GM23338 (cell line): ENCODE measurements at regions not wholly inside any gene's neighbourhood (a gene's known extent, or its start where the extent isn't known, plus 50 kb on each side); places are given as distances from the start of the nearest gene placed in this dataset.

Source experiments
- ATAC-seq: fragments of 200-7000 bp; cut with Tn5 transposase; 3 replicates; pipeline ENCODE4 v1.9.1; 2020
- DNase-seq: peaks from one replicate; pipeline ENCODE4 v3.0.0-alpha.2; 2015; ENCODE audit warnings: low spot score
- H2AFZ ChIP-seq: fragments of 200-600 bp; sonication (generic); 2 replicates; pipeline ENCODE4 v1.8.0; 2016; ENCODE audit warnings: antibody characterized with exemption, mild to moderate bottlenecking, moderate library complexity
- H3F3A ChIP-seq: fragments of 200-600 bp; sonication (generic); replicated peaks from 2 replicates; pipeline ENCODE4 v1.8.0; 2017; ENCODE audit warnings: antibody characterized with exemption, mixed run types, low read depth
- H3K27ac ChIP-seq: fragments of 200-600 bp; sonication (generic); 2 replicates; pipeline ENCODE4 v1.6.1; 2016; ENCODE audit warnings: low read depth
- H3K27me3 ChIP-seq: fragments of 200-600 bp; sonication (generic); 2 replicates; pipeline ENCODE4 v1.8.0; 2016; ENCODE audit warnings: mild to moderate bottlenecking, mixed run types, moderate library complexity; ENCODE audit not compliant: insufficient read depth
- H3K36me3 ChIP-seq: fragments of 200-600 bp; sonication (generic); 2 replicates; pipeline ENCODE4 v1.8.0; 2016; ENCODE audit warnings: mild to moderate bottlenecking; ENCODE audit not compliant: insufficient read depth
- H3K4me1 ChIP-seq: fragments of 200-600 bp; sonication (generic); 2 replicates; pipeline ENCODE4 v1.8.0; 2016; ENCODE audit warnings: mild to moderate bottlenecking, moderate library complexity; ENCODE audit not compliant: insufficient read depth
- H3K4me2 ChIP-seq: fragments of 200-600 bp; sonication (generic); 2 replicates; pipeline ENCODE4 v1.7.1; 2017; ENCODE audit warnings: mixed run types
- H3K4me3 ChIP-seq: fragments of 200-600 bp; sonication (generic); 2 replicates; pipeline ENCODE4 v1.6.1; 2016; ENCODE audit warnings: mixed run types
- H3K79me2 ChIP-seq: fragments of 200-600 bp; sonication (generic); replicated peaks from 2 replicates; pipeline ENCODE4 v1.8.0; 2017; ENCODE audit warnings: mild to moderate bottlenecking; ENCODE audit not compliant: insufficient read depth
- H3K9me2 ChIP-seq: fragments of 200-600 bp; sonication (generic); 2 replicates; pipeline ENCODE4 v1.8.0; 2017; ENCODE audit not compliant: insufficient read depth
- H4K20me1 ChIP-seq: fragments of 200-600 bp; sonication (generic); replicated peaks from 2 replicates; pipeline ENCODE4 v1.8.0; 2017; ENCODE audit warnings: mild to moderate bottlenecking; ENCODE audit not compliant: insufficient read depth
- H3K27ac Mint-ChIP-seq: 2 replicates; pipeline ENCODE4 v1.8.0; 2020; ENCODE audit warnings: inconsistent platforms, mild to moderate bottlenecking, moderate library complexity, mixed read lengths
- H3K27me3 Mint-ChIP-seq: 3 replicates; pipeline ENCODE4 v1.8.0; 2022; ENCODE audit warnings: low read depth, mild to moderate bottlenecking, moderate library complexity, mixed read lengths, inconsistent platforms; ENCODE audit not compliant: insufficient read depth, poor library complexity
- H3K36me3 Mint-ChIP-seq: 3 replicates; pipeline ENCODE4 v1.8.0; 2021; ENCODE audit warnings: low read depth, mild to moderate bottlenecking, inconsistent platforms, moderate library complexity, mixed read lengths
- H3K4me1 Mint-ChIP-seq: 3 replicates; pipeline ENCODE4 v1.8.0; 2020; ENCODE audit warnings: mild to moderate bottlenecking, inconsistent platforms, mixed read lengths
- H3K4me3 Mint-ChIP-seq: 3 replicates; pipeline ENCODE4 v1.8.0; 2021; ENCODE audit warnings: moderate library complexity, mild to moderate bottlenecking, inconsistent platforms, mixed read lengths
- H3K9me3 Mint-ChIP-seq: 3 replicates; pipeline ENCODE4 v1.8.0; 2020; ENCODE audit warnings: moderate library complexity, mild to moderate bottlenecking, inconsistent platforms, mixed read lengths
- CTCF ChIP-seq, 2 experiments: fragments of 200-600 bp in 1 of 2; sonication (generic) in 1 of 2; conservative IDR thresholded peaks; 2 replicates each; pipeline versions ENCODE4 v1.5.1 to v1.6.1; 2016 to 2017; ENCODE audit warnings: antibody characterized with exemption in 2 of 2, low read depth in 2 of 2, mild to moderate bottlenecking in 2 of 2, moderate library complexity in 1 of 2
- EZH2 ChIP-seq: fragments of 200-600 bp; sonication (generic); IDR thresholded peaks from one replicate; pipeline ENCODE4 v1.8.0; 2017; ENCODE audit warnings: antibody characterized with exemption, mild to moderate bottlenecking, low read depth; ENCODE audit not compliant: unreplicated experiment
- ZNF331 ChIP-seq: fragments of 250-450 bp; sonication (Bioruptor Pico); IDR thresholded peaks from 2 replicates; pipeline ENCODE4 v1.5.0; 2020; ENCODE audit warnings: low read depth, mild to moderate bottlenecking, moderate library complexity
- TF ChIP-seq, protein P1 (sequence below): fragments of 250-450 bp; sonication (Bioruptor Pico); IDR thresholded peaks from 2 replicates; pipeline ENCODE4 v1.5.0; 2020; ENCODE audit warnings: mild to moderate bottlenecking, moderate library complexity

DNA sequence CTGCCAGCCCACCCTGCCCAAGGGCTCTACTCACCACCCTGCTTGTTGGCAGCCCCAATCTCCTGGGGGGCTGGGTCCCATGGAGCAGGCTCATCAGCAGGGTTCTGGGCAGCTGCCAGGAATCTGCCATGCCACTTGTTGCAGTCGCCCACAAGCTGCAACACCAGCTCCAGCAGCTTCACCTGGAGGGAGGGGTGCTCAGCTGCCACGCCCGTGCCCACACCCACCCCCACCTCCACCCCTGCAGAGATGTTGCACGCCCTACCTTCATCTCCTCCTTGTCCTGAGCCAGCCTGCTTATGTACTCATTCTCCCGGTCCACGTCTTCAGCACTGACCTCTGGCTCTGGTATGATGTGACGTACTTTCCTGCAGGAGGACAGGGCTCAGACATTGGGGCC lies 77.9 kb upstream of the C2CD4B start:
- Mint-ChIP-seq H3K27me3 (peaks cover 4% of the 10 kb centered on the region), H3K27ac (no peak overlapping the region), H3K4me3 (no peak overlapping the region), H3K36me3 (no peaks in the 10 kb centered on the region; the same call in 2 of the 3 replicates), H3K9me3 (no peaks in the 10 kb centered on the region; the same call in 1 of the 3 replicates), H3K4me1 (no peaks in the 10 kb centered on the region; the same call in 2 of the 3 replicates)
- Histone ChIP-seq H2AFZ (no peak overlapping the region), H3K9me2 (no peaks in the 10 kb centered on the region), H3K4me2 (no peak overlapping the region), H3K79me2 (no peaks in the 10 kb centered on the region), H3K36me3 (no peaks in the 10 kb centered on the region), H3F3A (no peaks in the 10 kb centered on the region), H3K27me3 (no peaks in the 10 kb centered on the region), H4K20me1 (no peaks in the 10 kb centered on the region), H3K4me3 (no peak overlapping the region), H3K27ac (no peak overlapping the region), H3K4me1 (no peaks in the 10 kb centered on the region)
- DNase-seq (no peak), ATAC-seq (no peak)
- TF ChIP-seq EZH2 (no peak), CTCF (conservative IDR thresholded peaks at IDR 0.05; ENCODE audit: low read depth in 2 of 2) (no peak), ZNF331 (CRISPR knock-in tag) (no peak)
- TF ChIP-seq, protein P1, sequence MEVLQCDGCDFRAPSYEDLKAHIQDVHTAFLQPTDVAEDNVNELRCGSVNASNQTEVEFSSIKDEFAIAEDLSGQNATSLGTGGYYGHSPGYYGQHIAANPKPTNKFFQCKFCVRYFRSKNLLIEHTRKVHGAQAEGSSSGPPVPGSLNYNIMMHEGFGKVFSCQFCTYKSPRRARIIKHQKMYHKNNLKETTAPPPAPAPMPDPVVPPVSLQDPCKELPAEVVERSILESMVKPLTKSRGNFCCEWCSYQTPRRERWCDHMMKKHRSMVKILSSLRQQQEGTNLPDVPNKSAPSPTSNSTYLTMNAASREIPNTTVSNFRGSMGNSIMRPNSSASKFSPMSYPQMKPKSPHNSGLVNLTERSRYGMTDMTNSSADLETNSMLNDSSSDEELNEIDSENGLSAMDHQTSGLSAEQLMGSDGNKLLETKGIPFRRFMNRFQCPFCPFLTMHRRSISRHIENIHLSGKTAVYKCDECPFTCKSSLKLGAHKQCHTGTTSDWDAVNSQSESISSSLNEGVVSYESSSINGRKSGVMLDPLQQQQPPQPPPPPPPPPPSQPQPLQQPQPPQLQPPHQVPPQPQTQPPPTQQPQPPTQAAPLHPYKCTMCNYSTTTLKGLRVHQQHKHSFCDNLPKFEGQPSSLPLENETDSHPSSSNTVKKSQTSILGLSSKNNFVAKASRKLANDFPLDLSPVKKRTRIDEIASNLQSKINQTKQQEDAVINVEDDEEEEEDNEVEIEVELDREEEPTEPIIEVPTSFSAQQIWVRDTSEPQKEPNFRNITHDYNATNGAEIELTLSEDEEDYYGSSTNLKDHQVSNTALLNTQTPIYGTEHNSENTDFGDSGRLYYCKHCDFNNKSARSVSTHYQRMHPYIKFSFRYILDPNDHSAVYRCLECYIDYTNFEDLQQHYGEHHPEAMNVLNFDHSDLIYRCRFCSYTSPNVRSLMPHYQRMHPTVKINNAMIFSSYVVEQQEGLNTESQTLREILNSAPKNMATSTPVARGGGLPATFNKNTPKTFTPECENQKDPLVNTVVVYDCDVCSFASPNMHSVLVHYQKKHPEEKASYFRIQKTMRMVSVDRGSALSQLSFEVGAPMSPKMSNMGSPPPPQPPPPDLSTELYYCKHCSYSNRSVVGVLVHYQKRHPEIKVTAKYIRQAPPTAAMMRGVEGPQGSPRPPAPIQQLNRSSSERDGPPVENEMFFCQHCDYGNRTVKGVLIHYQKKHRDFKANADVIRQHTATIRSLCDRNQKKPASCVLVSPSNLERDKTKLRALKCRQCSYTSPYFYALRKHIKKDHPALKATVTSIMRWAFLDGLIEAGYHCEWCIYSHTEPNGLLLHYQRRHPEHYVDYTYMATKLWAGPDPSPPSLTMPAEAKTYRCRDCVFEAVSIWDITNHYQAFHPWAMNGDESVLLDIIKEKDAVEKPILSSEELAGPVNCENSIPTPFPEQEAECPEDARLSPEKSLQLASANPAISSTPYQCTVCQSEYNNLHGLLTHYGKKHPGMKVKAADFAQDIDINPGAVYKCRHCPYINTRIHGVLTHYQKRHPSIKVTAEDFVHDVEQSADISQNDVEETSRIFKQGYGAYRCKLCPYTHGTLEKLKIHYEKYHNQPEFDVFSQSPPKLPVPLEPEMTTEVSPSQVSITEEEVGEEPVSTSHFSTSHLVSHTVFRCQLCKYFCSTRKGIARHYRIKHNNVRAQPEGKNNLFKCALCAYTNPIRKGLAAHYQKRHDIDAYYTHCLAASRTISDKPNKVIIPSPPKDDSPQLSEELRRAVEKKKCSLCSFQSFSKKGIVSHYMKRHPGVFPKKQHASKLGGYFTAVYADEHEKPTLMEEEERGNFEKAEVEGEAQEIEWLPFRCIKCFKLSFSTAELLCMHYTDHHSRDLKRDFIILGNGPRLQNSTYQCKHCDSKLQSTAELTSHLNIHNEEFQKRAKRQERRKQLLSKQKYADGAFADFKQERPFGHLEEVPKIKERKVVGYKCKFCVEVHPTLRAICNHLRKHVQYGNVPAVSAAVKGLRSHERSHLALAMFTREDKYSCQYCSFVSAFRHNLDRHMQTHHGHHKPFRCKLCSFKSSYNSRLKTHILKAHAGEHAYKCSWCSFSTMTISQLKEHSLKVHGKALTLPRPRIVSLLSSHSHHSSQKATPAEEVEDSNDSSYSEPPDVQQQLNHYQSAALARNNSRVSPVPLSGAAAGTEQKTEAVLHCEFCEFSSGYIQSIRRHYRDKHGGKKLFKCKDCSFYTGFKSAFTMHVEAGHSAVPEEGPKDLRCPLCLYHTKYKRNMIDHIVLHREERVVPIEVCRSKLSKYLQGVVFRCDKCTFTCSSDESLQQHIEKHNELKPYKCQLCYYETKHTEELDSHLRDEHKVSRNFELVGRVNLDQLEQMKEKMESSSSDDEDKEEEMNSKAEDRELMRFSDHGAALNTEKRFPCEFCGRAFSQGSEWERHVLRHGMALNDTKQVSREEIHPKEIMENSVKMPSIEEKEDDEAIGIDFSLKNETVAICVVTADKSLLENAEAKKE (CRISPR knock-in tag) = no peak
